ENCODE measurements at regions not wholly inside any gene's neighbourhood (a gene's known extent, or its start where the extent isn't known, plus 50 kb on each side); places are given as distances from the start of the nearest gene placed in this dataset.

DNA sequence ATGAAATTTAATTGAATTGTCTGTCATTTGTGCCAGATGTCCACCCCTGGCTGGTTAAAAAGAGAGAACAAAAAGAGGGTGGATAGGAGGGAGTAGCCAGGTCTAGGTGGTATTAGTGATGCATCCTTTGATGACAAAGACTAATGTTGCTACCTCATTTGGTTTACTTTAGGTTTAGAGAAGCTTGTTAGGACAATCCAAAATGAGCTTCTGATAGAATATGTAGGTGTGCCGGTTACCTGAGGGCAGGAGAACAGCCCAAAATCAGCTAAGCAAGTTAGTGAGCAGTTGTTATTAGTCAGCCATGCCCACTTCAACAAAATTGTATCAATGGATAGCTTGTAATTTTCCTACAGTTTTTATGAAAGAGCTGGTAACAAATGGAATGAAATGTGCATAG lies 61.4 kb upstream of the PTGS2 start:
- Histone ChIP-seq H3K27ac (no peak overlapping the region), H3K36me3 (replicated peaks) (no peaks in the 10 kb centered on the region), H3K27me3 (replicated peaks) (no peaks in the 10 kb centered on the region), H3K4me3 (ENCODE audit: low read depth, low read length) (no peak overlapping the region)
- no peak for DNase-seq
- TF ChIP-seq, protein P1, sequence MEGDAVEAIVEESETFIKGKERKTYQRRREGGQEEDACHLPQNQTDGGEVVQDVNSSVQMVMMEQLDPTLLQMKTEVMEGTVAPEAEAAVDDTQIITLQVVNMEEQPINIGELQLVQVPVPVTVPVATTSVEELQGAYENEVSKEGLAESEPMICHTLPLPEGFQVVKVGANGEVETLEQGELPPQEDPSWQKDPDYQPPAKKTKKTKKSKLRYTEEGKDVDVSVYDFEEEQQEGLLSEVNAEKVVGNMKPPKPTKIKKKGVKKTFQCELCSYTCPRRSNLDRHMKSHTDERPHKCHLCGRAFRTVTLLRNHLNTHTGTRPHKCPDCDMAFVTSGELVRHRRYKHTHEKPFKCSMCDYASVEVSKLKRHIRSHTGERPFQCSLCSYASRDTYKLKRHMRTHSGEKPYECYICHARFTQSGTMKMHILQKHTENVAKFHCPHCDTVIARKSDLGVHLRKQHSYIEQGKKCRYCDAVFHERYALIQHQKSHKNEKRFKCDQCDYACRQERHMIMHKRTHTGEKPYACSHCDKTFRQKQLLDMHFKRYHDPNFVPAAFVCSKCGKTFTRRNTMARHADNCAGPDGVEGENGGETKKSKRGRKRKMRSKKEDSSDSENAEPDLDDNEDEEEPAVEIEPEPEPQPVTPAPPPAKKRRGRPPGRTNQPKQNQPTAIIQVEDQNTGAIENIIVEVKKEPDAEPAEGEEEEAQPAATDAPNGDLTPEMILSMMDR (IDR thresholded peaks at IDR 0.05; ENCODE audit: low read depth, low read length, missing control alignments), result no peak
- in situ Hi-C loops (cut with HindIII; ENCODE audit: low pct_ligation_motif_present, low sequenced_read_pairs), result no loop called here

DNA sequence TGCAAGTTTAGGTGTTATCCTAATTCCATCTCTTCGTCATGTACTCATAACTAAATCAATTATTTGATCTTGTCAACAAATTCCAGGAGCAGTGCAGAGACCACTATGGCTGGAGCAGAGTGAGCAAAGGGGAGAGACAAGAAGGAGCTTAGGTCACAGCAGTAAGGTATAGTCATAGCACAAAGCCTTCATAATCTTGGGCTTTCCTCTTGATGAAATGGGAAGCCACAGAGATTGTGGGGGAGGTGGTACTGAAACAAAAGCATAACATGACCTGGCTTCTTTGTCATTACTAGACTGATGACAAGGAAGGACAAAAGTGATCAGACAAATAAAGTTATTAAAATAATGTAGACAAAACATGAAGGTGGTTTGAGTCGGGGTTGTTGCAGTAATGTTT lies 60.1 kb upstream of the PTGS2 start:
- Histone ChIP-seq H3K4me3 (ENCODE audit: low read depth, low read length) (no peak overlapping the region), H3K27me3 (replicated peaks) (no peaks in the 10 kb centered on the region), H3K27ac (no peak overlapping the region), H3K36me3 (replicated peaks) (no peaks in the 10 kb centered on the region)
- DNase-seq, result no peak
- in situ Hi-C loops (cut with HindIII; ENCODE audit: low pct_ligation_motif_present, low sequenced_read_pairs), result no loop called here
- TF ChIP-seq, protein P1 (IDR thresholded peaks at IDR 0.05; ENCODE audit: low read depth, low read length, missing control alignments), result no peak

DNA sequence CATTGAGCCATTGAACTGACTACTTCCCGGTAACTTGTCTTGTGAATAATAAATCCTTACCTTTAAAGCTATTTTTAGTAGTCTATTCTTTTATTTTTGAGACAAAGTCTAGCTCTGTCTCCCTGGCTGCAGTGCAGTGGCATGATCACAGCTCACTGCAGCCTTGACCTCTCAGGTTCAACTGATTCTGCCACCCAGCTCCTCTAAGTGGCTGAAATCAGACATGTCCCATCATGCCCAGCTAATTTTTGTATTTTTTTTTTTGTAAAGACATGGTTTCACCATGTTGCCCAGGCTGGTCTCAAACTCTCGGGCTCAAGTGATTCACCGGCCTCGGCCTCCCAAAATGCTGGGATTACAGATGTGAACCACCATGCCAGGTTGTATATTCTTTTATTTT lies 59.3 kb upstream of the PTGS2 start:
- in situ Hi-C loops (cut with HindIII; ENCODE audit: low pct_ligation_motif_present, low sequenced_read_pairs), result no loop called here
- Histone ChIP-seq H3K27me3 (replicated peaks) (no peaks in the 10 kb centered on the region), H3K36me3 (replicated peaks) (no peaks in the 10 kb centered on the region), H3K4me3 (ENCODE audit: low read depth, low read length) (no peak overlapping the region), H3K27ac (no peak overlapping the region)
- TF ChIP-seq, protein P1 (IDR thresholded peaks at IDR 0.05; ENCODE audit: low read depth, low read length, missing control alignments), result no peak
- DNase-seq, result no peak

DNA sequence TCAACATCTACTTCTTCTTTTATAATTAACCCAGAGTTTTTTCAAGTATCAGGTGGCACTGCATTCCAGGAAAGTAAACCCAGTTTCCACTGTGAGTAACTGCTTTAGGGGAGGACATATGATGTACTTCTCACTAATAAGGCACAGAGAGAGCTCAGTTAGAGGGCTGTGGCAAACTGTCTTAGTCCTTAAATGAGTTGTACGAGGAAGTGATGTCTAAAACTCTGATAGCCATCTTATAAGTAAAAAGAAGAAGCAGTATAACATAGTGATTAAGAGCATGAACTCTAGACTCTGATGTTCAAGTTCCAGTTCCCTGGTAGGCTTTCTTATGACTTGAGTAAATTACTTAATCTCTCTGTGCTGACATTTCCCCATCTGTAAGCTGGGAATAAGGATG lies 58.7 kb upstream of the PTGS2 start:
- H3K27ac ChIP-seq, result no peak overlapping the region
- no peak for DNase-seq
- H3K27me3 ChIP-seq (replicated peaks), result no peaks in the 10 kb centered on the region
- H3K4me3 ChIP-seq (ENCODE audit: low read depth, low read length), result no peak overlapping the region
- no peaks in the 10 kb centered on the region for H3K36me3 ChIP-seq (replicated peaks)
- TF ChIP-seq, protein P1 (IDR thresholded peaks at IDR 0.05; ENCODE audit: low read depth, low read length, missing control alignments), result no peak
- in situ Hi-C loops (cut with HindIII; ENCODE audit: low pct_ligation_motif_present, low sequenced_read_pairs), result no loop called here

DNA sequence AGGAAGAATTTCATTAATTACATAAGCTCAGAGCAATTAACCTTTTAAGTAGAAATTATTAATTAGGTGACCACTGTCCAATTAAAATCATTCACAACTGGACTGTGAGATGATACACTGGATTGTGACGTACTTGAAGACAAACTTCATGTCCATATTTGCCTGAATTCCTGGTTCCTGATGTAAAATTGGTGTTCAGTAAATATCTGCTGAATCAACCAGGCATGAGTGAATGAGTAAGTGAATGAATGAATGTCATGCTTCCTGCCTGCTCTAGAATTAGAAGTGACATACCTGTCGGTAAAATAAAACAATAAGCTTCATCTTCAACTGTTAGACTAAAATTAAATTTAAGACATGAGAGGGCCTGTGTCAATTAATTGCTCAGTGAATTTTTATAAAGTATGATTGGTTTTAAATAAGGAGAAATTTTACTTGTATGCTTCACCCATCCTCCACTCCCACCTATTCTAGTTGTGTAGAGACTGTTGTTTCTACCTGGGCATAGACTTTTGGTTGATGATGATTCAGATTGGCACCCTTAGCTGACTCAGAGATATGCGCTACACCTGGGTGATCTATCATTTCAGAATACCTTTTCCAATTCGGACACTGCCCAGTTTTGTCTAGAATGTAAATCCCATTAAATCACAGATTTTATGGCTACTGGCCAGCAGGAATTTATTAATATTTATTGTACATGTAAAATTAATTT lies 56.9 kb upstream of the PTGS2 start:
- Histone ChIP-seq H3K36me3 (replicated peaks) (no peaks in the 10 kb centered on the region), H3K27ac (no peak overlapping the region), H3K4me3 (ENCODE audit: low read depth, low read length) (no peak overlapping the region), H3K27me3 (replicated peaks) (no peaks in the 10 kb centered on the region)
- no peak for DNase-seq
- in situ Hi-C loops (cut with HindIII; ENCODE audit: low pct_ligation_motif_present, low sequenced_read_pairs), result no loop called here
- TF ChIP-seq, protein P1 (IDR thresholded peaks at IDR 0.05; ENCODE audit: low read depth, low read length, missing control alignments), result no peak

DNA sequence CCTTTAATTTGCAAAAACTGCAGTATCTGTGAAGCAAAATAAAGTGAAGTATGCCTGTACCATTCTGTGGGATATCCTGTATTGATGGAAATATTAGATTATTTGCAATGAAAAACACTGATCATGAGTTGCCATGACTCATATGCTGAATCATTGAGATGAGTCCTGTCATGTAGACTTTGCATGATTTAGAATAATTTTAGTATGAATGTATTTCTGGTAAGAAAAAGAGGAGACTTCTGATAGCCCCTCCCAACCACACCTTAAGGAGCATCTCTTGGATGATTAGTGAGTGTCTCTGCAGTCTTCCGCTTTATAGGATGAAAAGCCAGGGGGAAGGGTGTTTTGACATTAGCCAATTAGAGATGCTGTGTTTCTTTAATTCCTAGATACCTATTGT lies 55.2 kb upstream of the PTGS2 start:
- in situ Hi-C loops (cut with HindIII; ENCODE audit: low pct_ligation_motif_present, low sequenced_read_pairs), result no loop called here
- no peak for DNase-seq
- H3K4me3 ChIP-seq (ENCODE audit: low read depth, low read length), result no peak overlapping the region
- H3K27me3 ChIP-seq (replicated peaks), result no peaks in the 10 kb centered on the region
- H3K27ac ChIP-seq, result no peak overlapping the region
- H3K36me3 ChIP-seq (replicated peaks), result no peaks in the 10 kb centered on the region
- TF ChIP-seq, protein P1 (IDR thresholded peaks at IDR 0.05; ENCODE audit: low read depth, low read length, missing control alignments), result no peak
